GM18498 (cell line): ENCODE measurements at regions not wholly inside any gene's neighbourhood (a gene's known extent, or its start where the extent isn't known, plus 50 kb on each side); places are given as distances from the start of the nearest gene placed in this dataset.
A peak's percentile ranks its signal among the peaks of the same experiment; 100 is the strongest.
"Not testable (repeated sequence)": the region's sequence is repeated elsewhere in the genome, so short reads cannot be mapped to it uniquely, and the experiment has no call there.

ENCODE experiments used
- ATAC-seq: cut with Tn5 transposase; IDR thresholded peaks from one replicate; pipeline ENCODE4 v1.9.1; 2021; ENCODE audit warnings: mild to moderate bottlenecking, moderate library complexity; ENCODE audit not compliant: unreplicated experiment

- ATAC-seq = no peak
These were observed 117.1 kb downstream of the JRKL start for GRCh38 chr11:96506953-96507354.

GRCh38 chr11:96508861-96509260 is 119.0 kb downstream of the JRKL start:
- ATAC-seq = no peak

GRCh38 chr11:96520939-96521338 is 131.1 kb downstream of the JRKL start:
- ATAC-seq = no peak

GRCh38 chr11:96523656-96524055 is 133.8 kb downstream of the JRKL start:
- ATAC-seq = no peak

GRCh38 chr11:96524475-96524874 is 134.7 kb downstream of the JRKL start:
- ATAC-seq = no peak

GRCh38 chr11:96530473-96530872 is 140.7 kb downstream of the JRKL start:
- ATAC-seq = no peak

GRCh38 chr11:96538104-96538503 is 148.3 kb downstream of the JRKL start:
- ATAC-seq = peak; percentile 77

- ATAC-seq = no peak
These were observed 148.8 kb downstream of the JRKL start for GRCh38 chr11:96538622-96539021.

- no peak for ATAC-seq
These were observed 151.1 kb downstream of the JRKL start for GRCh38 chr11:96540875-96541274.

- ATAC-seq = no peak
These were observed 153.4 kb downstream of the JRKL start for GRCh38 chr11:96543177-96543576.

- ATAC-seq = not testable (repeated sequence)
These were observed 155.4 kb downstream of the JRKL start for GRCh38 chr11:96545192-96545591.

GRCh38 chr11:96551136-96551535 is 161.3 kb downstream of the JRKL start:
- ATAC-seq = no peak

- ATAC-seq = no peak
These were observed 164.5 kb downstream of the JRKL start for GRCh38 chr11:96554236-96554820.

- not testable (repeated sequence) for ATAC-seq
These were observed 166.0 kb downstream of the JRKL start for GRCh38 chr11:96555826-96556225.

- not testable (repeated sequence) for ATAC-seq
These were observed 170.9 kb downstream of the JRKL start for GRCh38 chr11:96560727-96561126.

GRCh38 chr11:96567176-96567575 is 177.4 kb downstream of the JRKL start:
- no peak for ATAC-seq

GRCh38 chr11:96567667-96568066 is 177.9 kb downstream of the JRKL start:
- ATAC-seq = no peak

GRCh38 chr11:96576383-96576782 is 186.6 kb downstream of the JRKL start:
- no peak for ATAC-seq

GRCh38 chr11:96578379-96578778 is 188.6 kb downstream of the JRKL start:
- no peak for ATAC-seq

- no peak for ATAC-seq
These were observed 189.8 kb downstream of the JRKL start for GRCh38 chr11:96579656-96580055.

GRCh38 chr11:96580476-96581040 is 190.7 kb downstream of the JRKL start:
- ATAC-seq = no peak

GRCh38 chr11:96585944-96586880 is 196.4 kb downstream of the JRKL start:
- not testable (repeated sequence) for ATAC-seq
